GM18907 (cell line): ENCODE measurements at regions not wholly inside any gene's neighbourhood (a gene's known extent, or its start where the extent isn't known, plus 50 kb on each side); places are given as distances from the start of the nearest gene placed in this dataset.
"Not testable (repeated sequence)": the region's sequence is repeated elsewhere in the genome, so short reads cannot be mapped to it uniquely, and the experiment has no call there.

ENCODE experiments used
- ATAC-seq: cut with Tn5 transposase; IDR thresholded peaks from one replicate; pipeline ENCODE4 v1.9.1; 2021; ENCODE audit warnings: mild to moderate bottlenecking, moderate library complexity; ENCODE audit not compliant: unreplicated experiment

DNA sequence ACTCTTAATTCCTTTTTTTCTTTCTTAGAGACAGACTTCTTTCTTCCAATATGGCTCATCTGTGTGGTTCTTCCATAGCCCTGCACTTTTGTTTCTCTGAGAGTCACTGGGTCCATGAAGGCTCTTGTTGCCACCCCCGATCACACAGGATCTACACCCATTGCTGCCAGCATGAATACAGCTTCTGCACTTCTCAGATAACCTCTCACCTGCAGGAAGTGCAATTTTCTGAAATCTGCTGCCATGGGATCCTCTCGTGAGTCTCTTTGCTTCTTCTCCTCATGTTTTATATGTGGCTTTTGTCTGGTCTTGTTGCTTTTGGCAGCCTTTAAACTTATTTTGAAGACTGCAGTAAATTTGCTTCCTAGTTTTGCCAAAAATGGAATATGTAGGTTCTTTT is 171.2 kb downstream of the TMEM167A start:
- ATAC-seq = no peak

DNA sequence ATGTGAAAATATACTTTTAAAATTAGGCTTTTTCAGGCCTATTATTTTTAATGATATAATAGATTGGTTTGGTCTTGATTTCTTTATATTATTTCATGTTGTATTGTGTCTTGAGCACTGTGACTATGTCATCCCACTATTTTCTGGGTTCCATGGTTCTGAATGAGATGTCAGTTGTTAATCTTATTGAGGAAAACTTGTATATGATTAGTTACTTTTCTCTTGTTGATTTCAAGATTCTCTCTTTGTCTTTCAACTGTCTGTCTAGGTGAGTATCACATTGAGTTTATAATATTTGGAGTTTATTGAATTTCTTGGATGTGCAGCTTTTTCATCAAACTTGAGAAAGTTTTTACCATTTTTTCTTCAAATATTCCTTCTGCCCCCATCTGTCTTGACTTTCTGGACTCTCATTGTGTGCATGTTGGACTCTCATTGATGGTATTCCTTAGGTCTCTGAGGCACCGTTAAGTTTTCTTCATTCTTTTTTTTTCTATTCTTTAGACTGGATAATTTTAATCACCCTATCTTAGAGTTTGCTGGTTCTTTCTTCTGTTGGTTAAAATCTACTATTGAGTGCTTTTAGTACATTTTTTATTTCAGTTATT is 175.8 kb downstream of the TMEM167A start:
- ATAC-seq = no peak

DNA sequence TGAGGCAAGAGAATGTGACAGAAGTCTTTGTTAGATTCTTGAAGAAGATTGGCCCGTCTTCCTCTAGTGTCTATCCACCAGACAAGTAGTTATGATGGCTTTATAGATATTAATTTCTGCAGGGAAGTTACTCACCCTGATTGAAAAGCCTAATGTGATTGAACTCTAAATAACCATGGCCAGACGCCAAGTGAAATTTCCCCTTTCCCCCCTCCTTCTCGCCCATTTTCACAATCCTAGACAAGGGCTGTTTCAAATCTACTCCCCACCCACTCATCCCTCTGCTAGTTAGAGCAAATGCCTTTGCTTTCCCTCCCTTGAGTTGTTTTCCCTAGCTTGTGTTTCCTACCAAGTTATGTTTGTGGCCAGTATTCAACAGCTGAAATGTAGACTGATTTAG is 182.5 kb downstream of the TMEM167A start:
- ATAC-seq = no peak

DNA sequence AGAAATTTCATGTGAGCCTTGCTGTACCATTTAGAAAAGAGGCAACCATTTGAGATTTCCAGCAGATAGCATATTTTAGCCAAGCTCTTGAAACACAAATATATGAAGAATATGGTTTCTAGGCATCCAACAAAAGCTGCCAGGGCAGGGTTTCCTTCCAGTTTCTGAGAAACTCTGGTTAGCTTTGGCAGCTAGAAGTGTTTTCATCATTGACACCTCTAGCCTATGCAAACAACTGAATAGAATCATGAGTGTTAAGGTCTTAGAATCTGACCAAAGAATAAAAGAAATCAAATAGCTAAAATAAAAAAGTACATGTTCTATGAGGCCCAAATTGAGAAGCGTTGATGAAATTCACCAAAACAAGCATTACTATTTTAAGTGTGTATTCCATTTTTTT is 188.1 kb downstream of the TMEM167A start:
- ATAC-seq = no peak

DNA sequence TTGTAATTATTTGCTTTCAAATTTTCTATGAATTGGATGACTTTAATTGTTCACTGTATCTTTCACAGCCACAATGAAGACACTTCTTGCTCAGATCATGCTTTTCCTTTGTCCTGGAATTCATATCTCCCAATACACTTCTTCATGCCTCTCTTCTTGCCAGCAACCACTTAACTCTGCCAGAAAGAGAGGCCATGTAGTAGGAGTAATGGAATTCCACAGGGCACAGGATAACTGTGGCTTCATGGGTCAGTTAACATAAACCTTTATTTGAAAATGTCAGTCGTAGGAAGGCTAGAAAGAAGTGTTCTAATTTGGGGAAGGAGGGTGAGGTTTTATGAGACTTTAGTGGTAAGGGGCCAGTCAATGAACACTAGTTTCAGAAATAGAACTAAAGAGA is 190.3 kb downstream of the TMEM167A start:
- ATAC-seq = no peak

DNA sequence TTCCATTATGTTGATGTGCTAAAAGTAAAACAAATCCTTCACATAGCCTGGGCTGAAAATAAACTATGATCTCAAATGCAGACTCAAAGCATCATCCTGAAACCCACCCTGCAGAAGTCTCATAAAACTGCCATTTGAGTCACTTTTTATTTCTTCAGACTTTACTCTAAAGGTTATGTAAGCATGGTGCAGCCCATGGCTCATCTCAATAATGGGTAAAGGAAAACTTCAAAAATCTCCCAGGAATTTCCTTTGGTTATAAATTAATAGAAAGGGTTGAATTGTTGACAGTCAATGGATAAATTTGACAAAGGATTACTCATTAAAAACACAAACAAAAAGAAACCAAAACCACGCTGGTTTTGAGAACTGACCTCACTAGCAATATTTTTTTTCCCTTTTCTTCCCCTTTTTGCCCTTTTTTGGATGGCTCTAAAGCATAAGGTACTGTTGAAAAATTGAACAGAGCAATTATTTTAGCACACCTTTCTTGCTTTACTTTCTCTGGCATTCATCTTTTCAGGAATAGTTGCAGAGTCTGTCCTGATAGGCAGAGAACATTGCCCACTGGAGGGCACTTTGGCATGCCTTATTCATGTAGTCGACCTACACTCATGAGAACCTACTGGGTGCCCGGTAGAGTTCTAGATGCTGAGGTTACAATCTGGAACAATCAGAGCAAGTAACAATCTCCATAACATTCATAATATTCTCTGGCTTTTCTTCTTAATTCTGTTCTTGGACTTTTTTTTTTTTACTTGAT is 191.4 kb downstream of the TMEM167A start:
- peak; percentile 66 for ATAC-seq

DNA sequence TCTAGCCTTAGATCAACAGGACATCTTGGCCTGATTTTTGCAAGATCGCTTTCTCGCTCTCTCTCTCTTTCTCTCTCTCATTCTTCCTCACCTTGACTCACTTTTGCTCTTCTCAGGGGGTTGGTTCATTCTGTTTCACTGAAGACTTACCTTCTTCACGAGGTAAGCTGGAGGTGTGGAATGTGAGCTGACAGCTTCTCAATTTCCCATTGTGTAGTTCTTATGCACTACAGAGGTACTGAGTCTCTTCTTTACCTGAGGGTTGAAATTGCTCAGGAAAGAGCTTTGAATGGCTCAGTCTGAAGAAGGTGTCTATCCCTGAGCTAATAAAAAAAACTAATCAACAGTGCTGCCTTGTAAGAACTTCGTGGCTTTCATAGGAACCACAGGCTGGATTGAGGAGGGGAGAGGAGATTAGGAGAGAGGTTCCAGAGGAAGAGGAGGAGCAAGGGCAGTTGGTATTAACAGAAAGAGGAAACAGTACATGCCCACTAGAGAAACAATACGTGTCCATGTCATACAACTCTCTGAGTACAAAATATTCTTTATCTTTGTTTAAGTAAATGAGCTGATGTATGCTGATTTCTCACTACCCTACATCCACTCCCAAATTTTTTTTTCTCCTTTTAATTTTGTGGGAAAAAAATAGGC is 192.2 kb downstream of the TMEM167A start:
- no peak for ATAC-seq

DNA sequence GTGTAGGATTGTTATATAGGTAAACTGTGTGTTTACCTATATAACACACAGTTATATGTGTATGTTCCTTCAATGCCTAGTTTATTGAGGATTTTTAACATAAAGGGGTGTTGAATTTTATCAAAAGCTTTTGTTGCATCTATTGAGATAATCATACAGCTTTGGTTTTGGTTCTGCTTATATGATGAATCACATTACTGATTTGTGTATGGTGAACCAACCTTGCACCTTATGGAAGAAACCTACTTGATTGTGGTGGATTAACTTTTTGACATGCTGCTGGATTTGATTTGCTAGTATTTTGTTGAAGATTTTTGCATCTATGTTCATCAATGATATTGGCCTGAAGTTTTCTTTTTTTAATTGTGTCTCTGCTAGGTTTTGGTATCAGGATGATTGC is 194.9 kb downstream of the TMEM167A start:
- no peak for ATAC-seq

DNA sequence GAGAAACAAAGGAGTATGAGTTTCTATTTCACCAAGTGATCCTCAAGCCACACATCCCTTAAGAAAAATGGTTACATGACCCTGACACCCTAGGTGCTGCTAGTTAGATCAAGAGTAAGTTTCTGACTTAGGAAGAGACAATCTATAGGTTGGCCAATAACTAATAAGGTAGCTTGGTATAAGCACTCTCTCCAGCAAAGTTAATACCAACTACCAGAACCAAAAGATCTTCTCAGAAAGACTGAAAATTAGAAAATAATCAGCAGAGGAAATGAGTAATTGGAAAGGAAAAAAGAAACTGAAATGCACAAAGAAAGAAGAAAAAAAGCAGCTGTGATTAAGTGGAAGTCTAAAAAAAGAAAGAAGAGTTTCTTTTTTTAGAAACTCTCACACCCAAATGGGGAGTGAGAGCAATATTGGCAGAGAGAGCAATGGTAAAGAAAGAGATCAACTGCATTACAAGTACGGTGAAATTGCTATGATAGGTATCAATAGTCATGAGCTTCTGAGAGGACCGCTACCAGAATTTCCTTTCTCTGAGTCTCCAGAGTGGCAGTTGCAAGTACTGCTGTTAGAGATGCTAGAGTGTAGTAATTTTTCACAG is 195.5 kb downstream of the TMEM167A start:
- peak; percentile 53 for ATAC-seq

DNA sequence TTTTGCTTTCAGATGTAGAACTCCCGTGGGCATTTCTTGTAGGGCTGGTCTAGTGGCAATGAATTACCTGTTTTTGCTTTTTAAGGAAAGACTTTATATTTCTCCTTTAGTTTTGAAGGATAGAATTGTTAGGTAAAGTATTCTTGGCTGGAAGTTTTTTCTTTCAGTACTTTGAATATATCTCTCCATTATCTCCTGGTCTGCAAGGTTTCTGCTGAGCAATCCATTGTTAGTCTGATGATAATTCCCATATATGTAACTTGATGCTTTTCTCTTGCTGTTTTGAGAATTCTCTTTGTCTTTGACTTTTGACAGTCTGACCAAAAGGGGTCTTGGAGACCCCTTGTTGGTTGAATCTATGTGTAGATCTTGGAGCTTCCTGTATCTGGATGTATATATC is 198.1 kb downstream of the TMEM167A start:
- no peak for ATAC-seq

DNA sequence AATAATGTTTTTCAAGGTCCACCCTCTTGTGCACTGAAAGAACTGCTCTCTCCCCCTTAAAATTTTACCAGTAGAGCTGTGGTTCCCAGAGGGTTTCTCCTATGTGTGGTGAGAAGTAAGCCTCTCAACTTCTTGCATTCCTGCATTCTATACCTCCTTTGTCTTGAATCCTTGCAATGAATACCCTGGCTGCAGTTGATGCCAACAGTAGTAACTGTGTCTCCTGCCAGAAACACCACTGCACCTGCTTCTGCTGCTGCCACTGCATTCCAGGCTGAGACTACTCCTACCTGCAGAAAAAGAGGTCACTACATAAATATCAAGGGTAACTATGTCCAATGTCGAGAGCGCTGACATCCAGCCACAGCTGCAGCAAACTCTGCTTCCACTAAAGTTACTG is 203.7 kb downstream of the TMEM167A start:
- no peak for ATAC-seq

DNA sequence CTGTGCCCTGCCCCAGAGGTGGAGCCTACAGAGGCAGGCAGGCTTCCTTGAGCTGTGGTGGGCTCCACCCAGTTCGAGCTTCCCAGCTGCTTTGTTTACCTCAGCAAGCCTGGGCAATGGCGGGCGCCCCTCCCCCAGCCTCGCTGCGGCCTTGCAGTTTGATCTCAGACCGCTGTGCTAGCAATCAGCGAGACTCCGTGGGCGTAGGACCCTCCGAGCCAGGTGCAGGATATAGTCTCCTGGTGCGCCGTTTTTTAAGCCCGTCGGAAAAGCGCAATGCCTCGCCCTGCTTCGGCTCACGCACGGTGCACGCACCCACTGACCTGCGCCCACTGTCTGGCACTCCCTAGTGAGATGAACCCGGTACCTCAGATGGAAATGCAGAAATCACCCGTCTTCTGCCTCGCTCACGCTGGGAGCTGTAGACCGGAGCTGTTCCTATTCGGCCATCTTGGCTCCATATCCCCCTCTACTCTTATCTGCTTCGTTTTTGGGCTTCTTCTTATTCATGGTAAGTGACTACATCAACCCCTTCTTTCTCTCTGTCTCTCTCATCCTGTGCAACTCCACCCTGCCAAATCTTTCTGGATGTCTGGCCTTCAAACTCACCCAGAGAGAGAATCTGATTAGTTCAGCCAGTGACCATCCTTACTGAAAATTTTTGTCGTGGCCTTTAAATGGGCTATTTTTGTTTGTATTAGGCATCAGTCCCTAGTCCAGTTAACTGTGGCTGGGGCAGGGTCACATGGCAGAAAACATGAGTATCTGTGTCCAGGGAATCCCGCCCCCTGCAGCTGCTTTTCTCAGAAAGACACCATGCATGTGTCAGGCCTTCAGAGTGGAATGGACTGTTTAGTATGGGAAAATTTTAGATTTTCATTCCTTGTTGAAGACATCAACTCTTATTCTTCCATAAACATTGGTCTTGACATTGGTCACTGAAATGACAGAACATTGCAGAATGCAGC is 204.6 kb downstream of the TMEM167A start:
- not testable (repeated sequence) for ATAC-seq

DNA sequence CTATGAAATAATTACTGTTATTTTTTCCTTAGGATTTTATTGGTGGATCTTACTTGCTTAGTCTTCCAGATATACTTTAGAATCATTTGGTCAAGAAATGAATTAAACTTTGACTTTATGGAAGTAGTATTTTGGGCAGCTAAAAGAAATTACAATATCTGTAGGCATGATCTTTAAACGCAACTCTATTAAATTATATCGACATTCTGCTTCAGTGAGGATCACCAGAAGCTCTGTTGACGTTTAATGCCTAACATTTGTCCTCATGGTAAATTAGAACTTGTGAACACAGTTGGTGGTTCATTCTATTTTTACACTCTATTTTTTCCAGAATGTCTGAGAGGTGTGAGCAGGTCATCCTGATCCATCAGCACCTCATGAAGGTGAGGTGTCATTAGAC is 211.6 kb downstream of the TMEM167A start:
- no peak for ATAC-seq

DNA sequence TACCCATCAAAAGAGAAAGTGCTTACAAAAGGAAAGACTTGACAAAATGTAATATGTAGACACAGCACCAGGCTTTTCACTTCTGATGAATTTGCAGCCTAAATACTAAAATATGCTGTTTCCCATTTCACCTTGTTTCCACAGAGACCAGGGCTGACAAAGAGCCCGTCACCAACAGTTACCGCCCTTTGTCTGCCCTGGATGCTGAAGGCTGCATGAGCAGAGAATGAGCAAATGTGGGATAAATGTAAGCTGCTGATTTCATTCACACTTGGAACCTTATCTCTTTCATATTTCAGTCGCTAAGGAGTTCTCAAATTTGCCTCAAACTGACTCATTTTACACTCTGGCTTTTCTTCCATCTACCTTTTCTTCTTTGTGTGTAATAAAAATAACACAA is 213.9 kb downstream of the TMEM167A start:
- no peak for ATAC-seq

DNA sequence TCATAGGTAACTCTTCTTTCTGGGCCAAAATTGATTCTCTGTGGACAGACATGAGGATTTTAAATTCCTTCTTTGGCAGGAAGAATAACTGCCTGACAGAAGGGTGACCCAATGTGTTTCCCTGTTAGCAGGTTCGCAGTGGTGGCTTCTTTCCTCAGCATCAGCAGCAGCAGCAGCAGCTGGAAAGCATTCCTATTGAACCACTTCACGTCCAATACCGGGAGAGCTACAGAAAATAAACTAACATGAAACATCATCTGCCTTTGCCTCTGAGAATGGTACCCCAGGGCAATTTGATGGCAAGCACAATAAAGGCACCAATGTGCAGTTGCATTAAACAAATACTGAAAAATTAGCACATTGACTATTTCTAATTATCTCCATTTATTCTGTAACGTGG is 214.5 kb downstream of the TMEM167A start:
- ATAC-seq = no peak

DNA sequence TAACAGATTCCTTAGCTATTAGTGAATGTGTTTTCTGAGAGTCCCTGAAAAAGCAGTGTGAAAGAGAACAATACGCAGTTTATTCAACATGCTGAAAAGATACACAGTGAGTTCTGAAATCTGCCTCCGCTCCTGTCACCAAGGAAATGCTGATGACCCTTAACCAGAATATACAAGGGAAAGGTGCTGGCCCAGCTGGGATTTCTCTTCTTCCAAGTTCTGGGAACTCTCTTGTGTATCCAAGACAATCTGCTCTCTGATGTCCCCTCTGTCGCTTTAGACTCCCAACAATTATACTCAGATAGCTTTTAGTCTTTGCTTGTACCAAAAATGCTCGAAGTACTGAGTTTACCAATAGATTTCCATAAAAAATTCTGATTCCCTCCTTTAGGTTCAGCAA is 214.9 kb downstream of the TMEM167A start:
- no peak for ATAC-seq

DNA sequence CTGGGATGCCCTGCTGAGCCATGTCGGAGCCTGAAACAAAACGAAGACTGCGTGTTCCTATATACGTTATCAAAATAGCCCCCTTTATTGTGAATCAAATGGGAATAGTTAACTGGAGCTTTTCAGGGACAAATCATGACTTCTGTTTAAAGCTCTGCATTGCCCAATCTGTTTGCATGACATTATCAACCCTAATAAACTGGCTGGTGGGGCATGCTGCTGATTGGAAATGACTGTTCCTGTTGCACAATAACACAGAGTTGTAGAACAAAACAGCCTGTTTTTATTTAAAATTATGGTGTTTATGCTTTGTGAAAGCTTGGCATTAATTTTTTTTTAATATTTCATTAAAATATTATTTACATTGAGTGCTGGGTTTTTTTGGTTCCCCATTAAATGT is 215.5 kb downstream of the TMEM167A start:
- no peak for ATAC-seq

DNA sequence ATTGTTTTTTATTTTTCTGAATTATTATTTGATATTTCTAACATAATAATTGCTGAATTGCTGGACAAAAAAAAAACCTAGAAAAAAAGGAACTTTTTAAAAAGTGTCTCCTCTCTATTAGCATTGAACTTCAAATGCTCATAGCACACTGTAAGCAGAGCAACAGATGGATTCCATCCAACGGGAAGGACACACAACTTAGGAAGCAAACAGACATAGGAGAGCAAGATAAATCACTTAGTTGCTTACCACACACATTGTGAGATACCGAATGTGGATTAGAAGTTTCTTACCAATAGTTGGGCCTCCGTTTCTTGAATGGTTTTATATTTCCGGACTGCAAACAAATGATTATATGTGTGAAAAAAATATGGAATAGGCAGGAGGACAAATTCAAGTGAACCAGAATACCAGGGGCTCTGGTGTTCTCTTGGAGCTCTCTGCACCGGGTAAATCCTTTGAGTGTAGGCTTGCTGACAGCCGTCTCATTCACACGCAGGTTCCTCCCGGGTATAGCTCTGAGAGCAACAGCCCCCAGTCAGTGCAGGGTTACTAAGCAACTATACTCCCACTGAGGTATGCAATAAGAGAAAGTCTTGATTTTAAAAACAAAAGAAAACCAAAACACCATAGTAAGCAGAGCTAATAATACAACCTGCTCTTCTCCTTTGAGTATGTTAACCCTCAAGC is 217.6 kb downstream of the TMEM167A start:
- ATAC-seq = no peak

DNA sequence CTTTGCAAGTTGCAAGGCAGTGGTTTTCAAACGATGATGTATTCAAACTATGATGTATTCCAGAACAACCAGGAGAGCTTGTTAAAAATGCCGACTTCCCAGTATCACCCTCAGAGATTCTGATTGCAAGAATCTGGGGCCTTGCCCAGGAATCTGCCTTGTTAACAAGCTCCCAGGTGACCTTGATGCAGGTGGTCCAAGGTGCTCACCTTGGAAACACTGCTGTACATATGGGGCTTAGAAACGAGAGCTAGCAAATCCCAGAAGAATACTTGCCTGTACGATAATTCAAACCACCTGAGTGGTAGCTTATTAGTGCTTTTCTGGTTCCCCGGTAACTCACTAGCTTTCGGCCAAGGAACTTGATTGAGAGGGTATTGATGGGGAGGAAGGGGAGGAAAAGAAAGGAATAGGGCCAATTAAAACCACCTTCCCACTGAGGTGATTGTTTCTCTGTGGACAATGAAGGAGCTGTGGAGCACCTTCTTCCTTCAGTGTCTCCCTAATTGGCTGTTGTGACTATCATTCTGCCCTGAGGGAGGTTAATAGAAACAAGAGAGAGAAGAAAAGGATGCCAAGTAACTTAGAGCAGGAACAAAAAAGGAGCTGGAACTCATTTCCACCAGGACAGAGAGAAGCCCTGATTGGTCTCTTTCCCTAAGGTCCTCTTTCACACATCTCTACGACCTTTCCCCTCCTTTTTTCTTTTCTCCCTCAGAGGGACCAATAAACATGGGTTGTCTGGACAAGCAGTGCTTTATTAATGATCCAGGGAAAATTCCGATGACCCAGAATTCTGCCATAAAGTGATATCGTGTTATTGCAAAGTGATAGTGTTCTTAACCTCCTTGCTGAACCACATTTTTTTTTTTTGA is 218.8 kb downstream of the TMEM167A start:
- ATAC-seq = no peak
